Ishikawa (cell line): ENCODE measurements at regions not wholly inside any gene's neighbourhood (a gene's known extent, or its start where the extent isn't known, plus 50 kb on each side); places are given as distances from the start of the nearest gene placed in this dataset.

ENCODE experiments used
- CEBPB ChIP-seq: IDR thresholded peaks from 2 replicates; pipeline ENCODE4 v1.6.1; 2012
- CREB1 ChIP-seq: IDR thresholded peaks from 2 replicates; pipeline ENCODE4 v1.6.1; 2012; ENCODE audit warnings: low read depth
- EGR1 ChIP-seq: IDR thresholded peaks from 2 replicates; pipeline ENCODE4 v1.6.1; 2012
- REST ChIP-seq: IDR thresholded peaks from 2 replicates; pipeline ENCODE4 v1.6.1; 2012; ENCODE audit warnings: low read depth, mild to moderate bottlenecking
- TCF12 ChIP-seq: IDR thresholded peaks from 2 replicates; pipeline ENCODE4 v1.6.1; 2012; ENCODE audit warnings: low read depth
- USF1 ChIP-seq: IDR thresholded peaks from 2 replicates; pipeline ENCODE4 v1.6.1; 2012
- ZBTB7A ChIP-seq: IDR thresholded peaks from 2 replicates; pipeline ENCODE4 v1.6.1; 2012; ENCODE audit warnings: low read depth
- TF ChIP-seq, protein P1 (sequence below): IDR thresholded peaks from 2 replicates; pipeline ENCODE4 v1.6.1; 2012

DNA sequence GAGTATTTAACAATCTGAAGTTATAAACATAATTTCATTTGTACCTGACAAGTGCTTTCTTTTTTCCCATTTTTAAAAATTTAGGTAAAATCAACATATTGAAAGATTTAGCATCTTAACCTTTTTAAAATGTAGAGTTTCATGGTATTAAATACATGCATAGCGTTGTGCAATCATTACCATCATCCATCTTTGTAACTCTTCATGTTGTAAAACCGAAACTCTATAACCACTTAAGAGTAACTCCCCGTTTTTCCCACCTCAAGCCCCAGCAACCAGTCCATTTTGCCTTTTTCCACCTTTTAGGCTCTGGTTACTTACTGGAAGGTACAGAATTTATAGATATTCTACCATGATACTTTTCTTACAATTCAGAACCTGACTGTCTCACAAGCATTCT is 892.5 kb downstream of the DNAJB9 start:
- no peak for TF ChIP-seq REST
- TF ChIP-seq, protein P1, sequence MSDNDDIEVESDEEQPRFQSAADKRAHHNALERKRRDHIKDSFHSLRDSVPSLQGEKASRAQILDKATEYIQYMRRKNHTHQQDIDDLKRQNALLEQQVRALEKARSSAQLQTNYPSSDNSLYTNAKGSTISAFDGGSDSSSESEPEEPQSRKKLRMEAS, result no peak
- TF ChIP-seq ZBTB7A, result no peak
- no peak for TF ChIP-seq CEBPB
- TF ChIP-seq USF1, result no peak
- TF ChIP-seq TCF12, result no peak
- no peak for TF ChIP-seq EGR1
- TF ChIP-seq CREB1, result no peak
